Mesothelial cell of epicardium (in vitro differentiated cells): ENCODE measurements at regions not wholly inside any gene's neighbourhood (a gene's known extent, or its start where the extent isn't known, plus 50 kb on each side); places are given as distances from the start of the nearest gene placed in this dataset.

Source experiments
- DNase-seq, 2 experiments: peaks; one replicate each; pipeline ENCODE4 v3.0.0; 2021; ENCODE audit warnings: low spot score in 2 of 2; ENCODE audit not compliant: unreplicated experiment in 2 of 2
- H3K27ac Mint-ChIP-seq: 2 replicates; pipeline ENCODE4 v1.8.0; 2021; ENCODE audit warnings: mixed read lengths
- H3K27me3 Mint-ChIP-seq: 2 replicates; pipeline ENCODE4 v1.8.0; 2021; ENCODE audit warnings: low read depth, mixed read lengths
- H3K36me3 Mint-ChIP-seq: 2 replicates; pipeline ENCODE4 v1.8.0; 2021; ENCODE audit warnings: mixed read lengths
- H3K4me1 Mint-ChIP-seq: 2 replicates; pipeline ENCODE4 v1.8.0; 2021; ENCODE audit warnings: mixed read lengths
- H3K4me3 Mint-ChIP-seq: 2 replicates; pipeline ENCODE4 v1.8.0; 2021; ENCODE audit warnings: mild to moderate bottlenecking, moderate library complexity, mixed read lengths
- H3K9me3 Mint-ChIP-seq: 2 replicates; pipeline ENCODE4 v1.8.0; 2021; ENCODE audit warnings: mixed read lengths
- CTCF ChIP-seq: fragments of 200-600 bp; sonication (generic); IDR thresholded peaks from one replicate; pipeline ENCODE4 v1.5.0; 2021; ENCODE audit warnings: antibody characterized with exemption; ENCODE audit not compliant: unreplicated experiment

GRCh38 chr1:8095584-8095983, 69.5 kb upstream of the ERRFI1 start:
- Mint-ChIP-seq H3K4me3 (no peak overlapping the region), H3K9me3 (peaks cover 4% of the 10 kb centered on the region), H3K27ac (no peak overlapping the region), H3K27me3 (no peaks in the 10 kb centered on the region), H3K4me1 (peaks cover 45% of the 10 kb centered on the region), H3K36me3 (peaks cover 3% of the 10 kb centered on the region)
- no peak for TF ChIP-seq CTCF
- no peak for DNase-seq

DNA sequence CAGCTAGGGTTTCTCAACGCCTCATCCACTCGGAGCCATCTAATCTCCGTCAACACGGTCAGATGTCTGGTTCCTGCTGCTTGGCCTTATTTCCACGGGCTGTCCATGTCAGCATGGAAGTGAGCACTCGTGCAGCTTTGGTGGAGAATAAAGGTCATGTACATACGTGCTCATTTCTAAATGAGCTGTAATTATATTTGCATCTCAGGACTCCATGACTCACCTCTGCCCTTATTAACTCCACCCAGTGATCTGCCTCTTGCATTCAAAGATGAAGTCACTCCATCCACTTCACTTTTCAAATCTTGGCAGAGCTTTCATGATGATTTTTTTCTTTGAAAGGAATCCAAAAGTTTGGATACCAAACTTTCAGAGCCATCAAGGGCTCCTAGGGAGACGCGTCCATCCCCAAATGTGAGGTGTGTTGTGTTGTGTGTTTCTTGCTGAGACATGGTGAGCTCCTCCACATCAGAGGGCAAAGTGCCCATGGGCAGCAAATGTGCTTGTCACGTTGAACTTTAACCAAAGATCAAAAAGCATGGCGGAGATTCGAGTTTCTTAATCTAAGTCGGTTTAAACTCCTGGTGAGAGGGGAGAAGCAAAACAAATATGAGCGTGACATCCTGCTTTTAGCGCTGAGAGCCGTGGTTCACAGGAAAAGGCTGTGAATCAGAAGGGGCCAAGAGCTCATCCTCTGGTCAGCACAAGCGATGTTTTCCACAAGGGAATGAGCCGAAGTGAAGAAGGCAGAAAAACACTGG, 68.6 kb upstream of the ERRFI1 start:
- Mint-ChIP-seq H3K27me3 (no peaks in the 10 kb centered on the region), H3K4me3 (no peak overlapping the region), H3K36me3 (peaks cover 3% of the 10 kb centered on the region), H3K27ac (no peak overlapping the region), H3K4me1 (peaks cover 53% of the 10 kb centered on the region), H3K9me3 (peaks cover 4% of the 10 kb centered on the region)
- no peak for DNase-seq
- no peak for TF ChIP-seq CTCF

GRCh38 chr1:8093221-8093980, 67.3 kb upstream of the ERRFI1 start:
- Mint-ChIP-seq H3K36me3 (no peaks in the 10 kb centered on the region), H3K27me3 (no peaks in the 10 kb centered on the region), H3K4me1 (peaks cover 57% of the 10 kb centered on the region), H3K4me3 (no peak overlapping the region), H3K9me3 (no peaks in the 10 kb centered on the region), H3K27ac (no peak overlapping the region)
- DNase-seq: no peak
- TF ChIP-seq CTCF: no peak

GRCh38 chr1:8092657-8093056, 66.5 kb upstream of the ERRFI1 start:
- Mint-ChIP-seq H3K27ac (no peak overlapping the region), H3K27me3 (no peaks in the 10 kb centered on the region), H3K9me3 (no peaks in the 10 kb centered on the region), H3K36me3 (no peaks in the 10 kb centered on the region), H3K4me1 (peaks cover 52% of the 10 kb centered on the region), H3K4me3 (no peak overlapping the region)
- TF ChIP-seq CTCF: no peak
- DNase-seq: no peak

DNA sequence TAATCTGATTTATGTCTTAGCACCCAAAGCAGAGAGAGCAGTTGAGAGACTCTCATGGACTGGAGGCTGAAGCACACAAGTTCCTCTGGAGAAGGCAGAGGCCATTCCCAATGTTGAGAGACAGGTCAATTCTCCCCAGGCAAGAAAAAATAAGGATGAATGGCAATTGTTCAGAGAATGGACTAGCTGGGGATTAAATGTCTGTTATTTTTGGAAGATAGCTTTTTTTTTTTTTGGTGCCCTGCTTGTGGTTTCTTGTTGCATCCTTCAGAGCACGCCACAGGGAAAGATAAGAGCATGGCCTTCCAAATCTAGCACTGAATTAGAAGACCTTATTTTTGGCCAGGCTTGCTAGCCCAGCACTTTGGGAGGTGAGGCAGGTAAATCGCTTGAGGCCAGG, 65.6 kb upstream of the ERRFI1 start:
- no peak for DNase-seq
- H3K27ac Mint-ChIP-seq: no peak overlapping the region
- peaks cover 43% of the 10 kb centered on the region for H3K4me1 Mint-ChIP-seq
- H3K4me3 Mint-ChIP-seq: no peak overlapping the region
- H3K27me3 Mint-ChIP-seq: no peaks in the 10 kb centered on the region
- no peak for TF ChIP-seq CTCF
- peaks cover under 1% of the 10 kb centered on the region for H3K9me3 Mint-ChIP-seq
- no peaks in the 10 kb centered on the region for H3K36me3 Mint-ChIP-seq
